AG09309 (cell line): ENCODE measurements at regions not wholly inside any gene's neighbourhood (a gene's known extent, or its start where the extent isn't known, plus 50 kb on each side); places are given as distances from the start of the nearest gene placed in this dataset.

Experiments
- DNase-seq: peaks from one replicate; pipeline ENCODE4 v3.0.0-alpha.2; 2010; ENCODE audit warnings: low read depth
- H3K4me3 ChIP-seq: 2 replicates; pipeline ENCODE4 v1.5.1; 2011; ENCODE audit warnings: mild to moderate bottlenecking, low read depth, low read length, moderate library complexity; ENCODE audit not compliant: control insufficient read depth
- TF ChIP-seq, protein P1 (sequence below): IDR thresholded peaks from 2 replicates; pipeline ENCODE4 v1.5.1; 2011; ENCODE audit warnings: mild to moderate bottlenecking, low read depth, low read length, inconsistent platforms; ENCODE audit not compliant: insufficient read depth, control insufficient read depth; ENCODE audit errors: missing control alignments

DNA sequence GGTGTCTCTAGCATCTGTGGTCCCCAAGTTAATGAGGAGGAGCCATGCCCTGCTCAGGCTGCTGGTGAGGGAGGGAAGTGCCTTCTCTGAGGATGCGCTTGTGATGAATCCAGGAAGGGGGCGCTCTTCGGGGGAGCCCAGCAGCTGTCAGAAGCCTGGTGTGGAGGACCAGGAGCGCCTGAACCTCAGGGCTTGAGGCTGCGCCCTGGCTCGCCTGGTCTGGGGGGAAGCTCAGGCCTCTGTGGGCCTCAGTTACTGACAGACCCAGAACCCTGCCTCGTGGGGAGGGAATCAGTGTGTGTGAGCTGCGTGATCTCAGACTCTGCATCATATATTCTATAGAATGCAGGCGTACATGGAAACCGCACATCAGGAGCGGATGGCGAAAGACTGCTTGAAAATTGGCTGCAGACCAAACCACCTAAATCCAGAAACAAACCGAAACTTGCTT lies 126.1 kb downstream of the SEC14L1 start:
- TF ChIP-seq, protein P1, sequence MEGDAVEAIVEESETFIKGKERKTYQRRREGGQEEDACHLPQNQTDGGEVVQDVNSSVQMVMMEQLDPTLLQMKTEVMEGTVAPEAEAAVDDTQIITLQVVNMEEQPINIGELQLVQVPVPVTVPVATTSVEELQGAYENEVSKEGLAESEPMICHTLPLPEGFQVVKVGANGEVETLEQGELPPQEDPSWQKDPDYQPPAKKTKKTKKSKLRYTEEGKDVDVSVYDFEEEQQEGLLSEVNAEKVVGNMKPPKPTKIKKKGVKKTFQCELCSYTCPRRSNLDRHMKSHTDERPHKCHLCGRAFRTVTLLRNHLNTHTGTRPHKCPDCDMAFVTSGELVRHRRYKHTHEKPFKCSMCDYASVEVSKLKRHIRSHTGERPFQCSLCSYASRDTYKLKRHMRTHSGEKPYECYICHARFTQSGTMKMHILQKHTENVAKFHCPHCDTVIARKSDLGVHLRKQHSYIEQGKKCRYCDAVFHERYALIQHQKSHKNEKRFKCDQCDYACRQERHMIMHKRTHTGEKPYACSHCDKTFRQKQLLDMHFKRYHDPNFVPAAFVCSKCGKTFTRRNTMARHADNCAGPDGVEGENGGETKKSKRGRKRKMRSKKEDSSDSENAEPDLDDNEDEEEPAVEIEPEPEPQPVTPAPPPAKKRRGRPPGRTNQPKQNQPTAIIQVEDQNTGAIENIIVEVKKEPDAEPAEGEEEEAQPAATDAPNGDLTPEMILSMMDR = peak; percentile 21
- DNase-seq = no peak
- no peak overlapping the region for H3K4me3 ChIP-seq

DNA sequence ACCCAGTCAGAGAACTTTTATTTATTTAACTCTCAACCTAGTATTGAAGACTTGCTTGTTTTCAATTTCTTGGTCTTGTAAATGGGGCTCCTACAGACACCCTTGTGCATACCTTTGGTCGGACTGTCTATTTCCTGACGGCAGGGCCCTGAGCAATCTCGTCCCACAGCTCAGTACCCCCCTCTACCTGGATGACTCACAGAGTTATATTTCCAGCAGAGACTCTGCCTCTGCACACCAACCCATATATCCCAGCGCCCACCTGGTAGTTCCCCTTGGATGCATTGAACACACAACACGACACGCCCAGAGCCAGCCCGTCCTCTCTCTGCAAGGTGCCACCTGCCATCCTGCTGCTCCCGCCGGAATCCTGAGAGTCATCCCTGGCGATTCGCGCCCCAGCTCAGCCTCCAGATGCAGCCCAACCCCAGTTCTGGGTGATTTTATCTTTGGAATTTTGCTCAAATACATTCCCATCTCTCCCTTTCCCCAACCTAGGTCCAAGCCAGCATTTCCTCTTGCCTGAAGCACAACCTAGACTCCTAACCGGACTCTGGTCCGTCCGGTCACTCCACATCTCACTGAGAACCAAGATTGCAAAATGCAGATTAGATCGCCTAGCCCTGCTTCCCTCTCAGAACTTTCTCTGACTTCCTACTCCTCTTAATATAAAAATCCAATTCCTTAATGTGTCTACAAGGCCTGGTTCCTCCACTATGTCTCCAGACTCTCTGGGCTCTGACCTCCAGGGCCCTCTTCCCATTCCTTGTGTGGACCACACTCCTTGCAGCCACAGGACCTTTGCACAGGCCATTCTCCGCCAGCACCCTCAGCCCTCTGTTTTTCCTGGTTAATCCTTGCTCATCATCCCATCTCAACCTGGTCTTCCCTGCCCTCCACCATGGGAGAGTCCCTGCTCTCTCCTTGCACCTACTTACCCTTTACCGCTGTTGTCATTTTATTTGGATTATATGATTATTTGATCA lies 129.2 kb downstream of the SEC14L1 start:
- no peak for DNase-seq
- no peak overlapping the region for H3K4me3 ChIP-seq
- TF ChIP-seq, protein P1 = no peak

DNA sequence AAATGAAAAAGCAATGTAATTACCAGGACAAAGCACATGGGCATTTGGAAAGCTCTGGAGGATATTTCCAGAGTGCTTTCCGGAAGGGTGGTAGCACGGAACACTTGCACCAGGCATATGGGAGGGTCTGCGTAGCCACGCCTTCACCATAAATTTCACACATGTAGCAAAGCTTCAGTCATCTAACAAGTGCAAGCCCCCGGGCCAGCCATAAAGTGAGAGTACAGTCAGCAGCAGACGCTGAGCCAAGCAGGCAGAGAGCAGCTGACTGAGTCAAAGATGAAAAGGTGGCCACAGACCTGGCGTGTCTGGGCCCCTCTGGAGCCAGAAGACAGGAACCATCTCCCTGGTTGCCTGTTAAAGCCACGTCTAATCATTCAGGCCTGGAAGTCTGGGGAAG lies 130.6 kb downstream of the SEC14L1 start:
- no peak for DNase-seq
- no peak overlapping the region for H3K4me3 ChIP-seq

DNA sequence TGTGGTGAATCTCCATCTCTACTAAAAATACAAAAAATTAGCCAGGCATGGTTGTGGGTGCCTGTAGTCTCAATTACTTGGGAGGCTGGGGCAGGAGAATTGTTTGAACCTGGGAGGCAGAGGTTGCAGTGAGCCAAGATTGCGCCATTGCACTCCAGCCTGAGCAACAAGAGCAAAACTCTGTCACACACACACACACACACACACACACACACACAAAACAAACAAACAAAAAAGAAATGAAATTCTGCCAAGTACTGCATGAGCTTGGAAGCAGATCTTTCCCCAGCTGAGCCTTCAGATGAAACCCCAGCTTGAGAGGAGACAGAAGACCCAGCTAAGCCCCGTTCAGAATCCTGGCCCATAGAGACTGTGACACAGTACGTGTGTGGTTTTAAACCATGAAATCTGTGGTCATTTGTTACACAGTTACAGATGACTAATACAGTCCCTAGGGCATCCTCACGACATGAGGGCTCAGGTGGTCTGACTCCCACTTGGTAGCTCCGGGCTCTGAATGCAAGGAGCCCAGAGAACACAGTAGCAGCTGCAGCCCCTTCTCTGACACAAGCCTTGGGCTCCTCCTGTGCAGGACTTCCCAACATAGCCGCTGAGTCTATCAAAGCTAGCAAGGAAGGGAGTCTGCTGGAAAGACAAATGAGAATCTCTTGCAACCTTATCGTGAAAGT lies 132.8 kb downstream of the SEC14L1 start:
- TF ChIP-seq, protein P1 = no peak
- DNase-seq = no peak
- H3K4me3 ChIP-seq = no peak overlapping the region

More for the DNA sequence above, 130.6 kb downstream of the SEC14L1 start:
- TF ChIP-seq, protein P1 = no peak

DNA sequence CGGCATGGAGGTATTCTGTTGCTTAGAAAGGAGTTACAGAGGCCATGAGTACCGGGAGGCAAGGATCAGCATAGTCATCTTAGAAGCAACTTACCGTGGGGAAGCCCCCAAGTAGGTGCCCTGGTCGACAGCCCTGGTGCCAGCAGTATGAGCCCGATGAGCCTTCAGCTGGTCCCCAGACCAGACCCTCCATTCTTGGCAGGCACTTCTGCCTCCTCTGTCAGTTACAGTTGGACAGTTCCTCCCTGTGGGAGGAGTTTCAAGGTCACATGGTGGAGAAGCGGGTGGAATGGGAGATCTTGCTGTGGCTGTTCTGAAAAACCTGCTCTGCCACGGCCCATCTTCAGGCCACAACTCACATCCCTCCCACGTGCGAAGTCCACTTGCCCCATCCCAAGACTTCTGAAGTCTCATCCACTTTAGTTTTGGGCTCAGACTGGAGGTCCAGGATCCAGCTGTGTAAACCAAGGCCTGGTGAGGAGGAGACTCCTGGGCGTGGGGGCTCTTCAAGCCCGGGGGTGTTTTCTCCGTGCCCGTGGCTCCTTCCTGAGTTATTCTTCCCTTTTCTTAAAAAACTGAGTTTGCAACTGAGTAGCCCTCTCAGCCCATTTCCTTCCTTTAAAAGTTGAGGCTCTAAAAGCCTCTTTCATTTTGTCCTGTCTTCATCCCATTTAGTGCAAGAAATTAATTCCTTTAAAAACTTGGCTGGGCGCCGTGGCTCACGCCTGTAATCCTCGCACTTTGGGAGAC lies 133.5 kb downstream of the SEC14L1 start:
- TF ChIP-seq, protein P1 = no peak
- H3K4me3 ChIP-seq = no peak overlapping the region
- DNase-seq = no peak
